HG03469 (cell line): ENCODE measurements at regions not wholly inside any gene's neighbourhood (a gene's known extent, or its start where the extent isn't known, plus 50 kb on each side); places are given as distances from the start of the nearest gene placed in this dataset.

ENCODE experiments used
- ATAC-seq: cut with Tn5 transposase; IDR thresholded peaks from one replicate; pipeline ENCODE4 v1.9.1; 2021; ENCODE audit warnings: mild to moderate bottlenecking, moderate library complexity, moderate number of reproducible peaks; ENCODE audit not compliant: unreplicated experiment

DNA sequence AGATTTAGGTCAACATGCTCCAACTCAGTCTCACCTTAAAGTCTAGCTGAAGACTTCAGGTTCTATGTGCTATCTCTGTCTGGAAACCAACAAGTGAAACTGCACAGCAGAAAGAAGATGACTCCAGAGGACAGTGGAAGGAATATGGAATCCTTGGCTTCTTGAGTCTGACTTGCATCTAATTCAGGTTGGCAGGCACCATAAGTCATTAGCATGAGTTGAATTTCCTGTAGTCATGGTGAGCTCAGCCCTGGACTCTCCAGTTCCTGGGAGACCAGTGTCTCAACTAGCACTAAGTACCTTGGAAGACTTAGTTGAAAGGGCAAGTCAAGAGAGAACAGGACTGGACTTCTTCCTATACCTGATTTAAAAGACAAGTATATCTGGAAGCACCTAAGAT lies 129.7 kb downstream of the DTWD1 start:
- no peak for ATAC-seq

DNA sequence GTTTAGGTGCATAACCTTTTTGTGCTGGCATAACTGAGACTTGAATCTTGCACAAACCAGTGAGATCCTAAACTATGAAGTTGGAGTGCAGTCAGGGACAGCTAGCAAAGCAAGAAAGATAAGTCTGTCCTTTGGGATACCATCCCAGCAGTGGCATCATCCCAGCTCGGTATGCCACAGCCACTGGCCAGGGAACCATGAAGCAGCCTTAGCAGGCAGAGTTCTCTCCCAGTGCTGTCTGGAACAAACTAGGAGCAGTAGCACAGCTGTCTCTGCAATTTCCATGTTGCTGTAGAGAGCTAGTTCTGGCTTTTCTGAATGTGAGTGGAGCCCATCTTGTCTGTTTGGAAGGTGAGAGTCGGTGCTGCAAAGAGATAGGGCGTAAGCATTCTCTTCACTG lies 130.3 kb downstream of the DTWD1 start:
- no peak for ATAC-seq

DNA sequence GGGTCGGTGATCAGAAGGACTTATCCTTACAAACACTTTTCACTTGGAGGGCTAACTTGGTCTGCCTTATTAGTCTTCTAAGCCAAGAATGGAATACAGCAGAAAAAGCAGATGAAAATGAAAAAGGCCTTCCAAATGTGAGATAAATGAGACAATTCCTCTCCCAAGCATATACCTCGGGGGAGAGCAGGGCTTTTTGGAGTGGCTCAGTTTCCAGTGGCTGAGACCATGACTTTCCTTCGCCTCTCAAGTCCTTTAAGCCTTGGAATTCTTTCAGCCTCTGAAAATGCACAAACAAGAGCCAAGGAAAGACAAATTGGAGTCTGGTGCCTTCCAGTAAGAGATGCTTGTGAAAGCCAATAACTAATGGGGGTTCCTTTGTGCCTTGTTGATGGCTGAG lies 130.9 kb downstream of the DTWD1 start:
- ATAC-seq: no peak

DNA sequence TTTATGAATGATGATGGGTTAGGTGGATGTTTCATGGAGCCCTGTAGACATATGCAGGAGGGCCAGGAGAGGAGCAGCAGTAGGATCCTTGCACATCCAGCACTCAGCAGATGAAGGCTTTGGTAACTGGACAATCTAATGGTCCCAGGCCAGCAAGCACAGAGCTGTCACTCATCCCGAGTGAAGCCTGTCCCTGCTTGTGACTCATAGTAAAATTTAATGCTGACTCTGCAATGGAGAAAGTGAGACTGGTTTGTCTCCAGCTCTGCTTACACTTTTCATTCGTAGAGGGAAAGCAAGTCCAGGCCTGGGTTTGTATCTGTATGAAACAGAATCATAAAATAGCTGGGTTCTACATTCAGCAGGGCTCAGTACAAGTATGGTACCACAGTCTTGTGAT lies 131.7 kb downstream of the DTWD1 start:
- no peak for ATAC-seq

DNA sequence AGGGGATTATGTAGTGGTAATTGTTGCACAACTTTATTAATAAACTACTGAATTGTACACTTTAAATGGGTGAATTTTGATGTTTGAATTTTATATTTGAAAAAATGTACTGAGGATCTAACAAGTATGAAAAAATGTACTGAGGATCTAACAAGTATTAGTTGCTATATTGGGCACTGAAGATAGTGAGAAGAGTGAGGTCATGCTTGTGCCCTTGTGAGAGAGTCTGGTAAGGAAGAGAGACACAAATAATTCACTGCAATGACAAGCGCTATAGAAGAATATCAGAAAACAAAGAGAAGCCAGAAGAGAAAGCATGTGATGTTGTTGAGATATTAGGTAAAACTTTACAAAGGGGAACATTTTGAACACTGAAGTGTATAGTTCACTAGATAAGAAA lies 137.6 kb downstream of the DTWD1 start:
- no peak for ATAC-seq

DNA sequence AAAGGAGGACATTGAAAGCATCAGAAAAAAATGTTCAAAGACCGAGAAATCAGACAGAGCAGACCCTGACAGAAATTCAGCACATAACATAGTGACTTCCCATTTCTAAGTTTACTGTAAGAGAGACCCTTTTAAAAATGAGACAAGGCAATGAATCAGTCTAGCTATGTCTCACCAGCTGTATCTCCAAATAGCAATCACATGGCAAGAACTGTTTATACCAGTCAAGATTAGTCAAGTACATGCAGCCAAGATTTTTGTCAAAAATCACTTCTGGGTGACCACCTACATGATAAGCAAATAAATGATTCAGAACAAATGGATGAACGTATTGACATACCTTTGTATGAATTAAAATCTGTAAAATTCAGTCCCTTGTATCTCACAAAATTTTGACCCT lies 138.0 kb downstream of the DTWD1 start:
- no peak for ATAC-seq

DNA sequence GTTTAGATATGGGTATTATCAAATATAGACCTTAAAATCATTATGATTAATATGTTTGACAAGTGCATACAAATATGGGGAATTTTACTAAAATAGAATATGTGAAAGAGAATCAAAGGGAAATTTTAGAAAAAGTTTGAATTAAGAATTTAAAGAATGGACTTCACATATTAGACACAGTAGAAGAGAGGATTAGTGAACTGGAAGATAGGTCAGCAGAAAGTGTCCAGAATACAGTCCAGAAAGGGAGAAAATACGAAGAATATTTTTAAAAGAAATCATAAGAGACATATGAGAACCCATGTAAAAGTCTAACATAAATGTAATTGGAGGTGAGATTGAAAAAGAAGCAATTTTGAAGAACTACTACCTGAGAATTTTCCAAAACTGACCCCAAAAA lies 139.9 kb downstream of the DTWD1 start:
- no peak for ATAC-seq

DNA sequence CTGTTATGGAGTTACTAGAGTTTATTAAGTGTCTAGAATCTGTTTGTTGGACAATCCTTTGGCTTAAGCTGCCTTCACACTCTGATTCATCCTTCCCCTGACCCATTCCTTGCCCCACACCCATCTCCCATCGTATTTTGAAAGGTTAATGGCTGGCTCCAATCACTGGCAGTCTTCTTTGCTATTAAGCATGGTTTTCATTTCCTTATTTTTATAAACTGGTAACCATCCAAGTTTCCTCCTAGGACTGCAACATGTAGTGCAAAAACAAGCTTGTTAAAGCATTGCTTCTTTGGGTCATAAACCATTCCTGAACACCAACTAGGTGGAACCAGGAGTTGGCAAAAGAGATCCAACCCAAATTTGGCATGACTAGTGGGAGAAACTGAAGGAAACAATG lies 148.4 kb downstream of the DTWD1 start:
- no peak for ATAC-seq

DNA sequence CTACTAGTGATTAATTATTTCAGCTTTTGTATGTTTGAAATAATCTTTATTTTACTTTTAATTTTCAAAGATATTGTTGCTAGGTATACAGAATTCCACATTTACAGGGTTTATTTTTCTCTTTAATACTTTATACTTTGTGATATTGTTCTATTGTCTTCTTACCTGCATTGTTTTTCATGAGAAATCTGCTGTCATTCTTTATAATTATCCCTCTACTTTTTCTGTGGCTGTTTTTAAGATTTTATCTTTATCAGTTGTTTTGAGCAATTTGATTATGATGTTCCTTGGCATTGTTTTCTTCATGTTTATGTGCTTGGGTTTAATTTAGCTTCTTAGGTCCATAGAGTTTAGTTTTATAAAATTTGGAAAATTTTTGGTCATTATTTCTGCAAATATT lies 168.6 kb downstream of the DTWD1 start:
- no peak for ATAC-seq

DNA sequence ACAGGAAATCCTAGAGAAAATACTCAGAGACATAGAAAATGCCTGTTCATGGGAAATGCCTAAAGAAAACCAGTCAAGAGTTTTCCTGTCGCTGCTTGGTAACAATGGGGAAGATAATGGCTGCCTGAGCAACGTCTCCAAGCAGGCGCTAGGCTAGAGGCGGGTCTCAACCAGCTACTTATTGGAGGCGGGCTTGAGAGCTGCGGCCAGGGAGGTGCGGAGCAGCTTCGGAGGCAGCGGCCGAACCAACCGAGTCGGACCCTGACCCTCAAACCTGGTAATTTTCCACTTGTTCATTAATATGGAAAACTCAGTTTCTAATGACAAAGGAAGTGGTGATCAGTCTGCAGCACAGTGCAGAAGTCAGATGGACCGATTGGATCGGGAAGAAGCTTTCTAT lies 173.1 kb downstream of the DTWD1 start:
- ATAC-seq: no peak

DNA sequence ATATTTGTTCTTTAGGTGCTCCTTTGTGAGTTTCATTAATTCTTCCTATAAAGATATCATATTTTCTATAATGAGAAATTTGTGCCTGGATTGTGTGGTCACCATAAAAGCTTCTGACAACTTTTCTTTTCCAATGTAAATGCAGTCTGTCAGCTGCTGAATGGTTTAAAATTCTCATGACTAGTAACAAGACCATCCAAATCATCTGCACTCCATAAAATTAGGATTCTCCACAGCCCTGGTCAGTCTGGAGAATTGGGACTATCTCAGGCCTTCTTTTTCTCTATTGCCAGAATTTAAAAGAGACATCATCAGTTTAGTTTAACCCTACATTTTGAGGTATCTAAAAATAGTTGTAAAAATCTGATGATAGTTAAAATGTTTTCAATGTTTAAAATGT lies 180.9 kb downstream of the DTWD1 start:
- no peak for ATAC-seq
